Epithelial cell of esophagus (primary cell): ENCODE measurements at regions not wholly inside any gene's neighbourhood (a gene's known extent, or its start where the extent isn't known, plus 50 kb on each side); places are given as distances from the start of the nearest gene placed in this dataset.

Experiments used
- DNase-seq: peaks from one replicate; pipeline ENCODE4 v3.0.0; 2010; ENCODE audit warnings: low read depth
- H3K4me3 ChIP-seq: 2 replicates; pipeline ENCODE4 v1.5.1; 2011; ENCODE audit warnings: mild to moderate bottlenecking, low read length, control low read depth
- CTCF ChIP-seq: IDR thresholded peaks from 2 replicates; pipeline ENCODE4 v1.5.1; 2011; ENCODE audit warnings: low read depth, mild to moderate bottlenecking, low read length, control low read depth, inconsistent platforms; ENCODE audit not compliant: insufficient read depth; ENCODE audit errors: missing control alignments

DNA sequence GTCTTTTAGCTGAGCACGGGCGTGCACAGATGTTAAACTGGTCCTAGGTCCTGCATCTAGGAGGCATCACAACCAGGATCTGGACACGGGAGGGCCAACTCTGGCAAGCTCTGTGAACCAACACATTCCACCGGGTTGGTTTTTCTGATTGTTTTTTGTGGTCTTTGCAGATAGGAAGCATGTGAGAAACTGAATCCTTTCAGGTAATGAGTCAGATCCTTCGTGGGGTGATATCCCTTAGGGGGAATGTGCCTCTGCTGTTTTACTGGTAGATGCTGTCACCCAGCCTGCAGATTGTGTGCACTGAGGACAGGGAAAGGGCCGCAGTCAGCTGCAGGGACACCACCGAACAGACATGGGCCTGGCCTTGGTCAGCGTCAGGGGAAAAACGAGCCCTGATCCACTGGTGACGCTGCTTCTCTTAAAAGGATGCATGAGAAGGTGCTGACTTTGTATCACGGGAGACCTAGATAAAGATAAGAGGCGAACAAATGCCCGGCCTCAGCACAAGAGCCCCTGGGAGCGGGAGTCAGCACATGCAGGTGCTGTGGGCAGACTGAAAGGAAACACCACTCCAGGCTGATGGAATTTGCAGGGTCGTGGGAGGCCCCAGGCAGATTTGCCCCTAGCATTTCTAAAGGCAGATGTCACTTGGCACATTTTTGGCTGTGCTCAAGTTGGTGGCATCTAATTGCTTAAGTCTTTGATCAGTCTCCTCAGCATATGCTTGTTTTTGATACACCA, 51.1 kb downstream of the DOP1B start:
- TF ChIP-seq CTCF = no peak
- peak; percentile 65 for DNase-seq
- no peak overlapping the region for H3K4me3 ChIP-seq

- no peak overlapping the region for H3K4me3 ChIP-seq
- DNase-seq = no peak
- TF ChIP-seq CTCF = no peak
These were observed 51.8 kb downstream of the DOP1B start for GRCh38 chr21:36208326-36209013.

DNA sequence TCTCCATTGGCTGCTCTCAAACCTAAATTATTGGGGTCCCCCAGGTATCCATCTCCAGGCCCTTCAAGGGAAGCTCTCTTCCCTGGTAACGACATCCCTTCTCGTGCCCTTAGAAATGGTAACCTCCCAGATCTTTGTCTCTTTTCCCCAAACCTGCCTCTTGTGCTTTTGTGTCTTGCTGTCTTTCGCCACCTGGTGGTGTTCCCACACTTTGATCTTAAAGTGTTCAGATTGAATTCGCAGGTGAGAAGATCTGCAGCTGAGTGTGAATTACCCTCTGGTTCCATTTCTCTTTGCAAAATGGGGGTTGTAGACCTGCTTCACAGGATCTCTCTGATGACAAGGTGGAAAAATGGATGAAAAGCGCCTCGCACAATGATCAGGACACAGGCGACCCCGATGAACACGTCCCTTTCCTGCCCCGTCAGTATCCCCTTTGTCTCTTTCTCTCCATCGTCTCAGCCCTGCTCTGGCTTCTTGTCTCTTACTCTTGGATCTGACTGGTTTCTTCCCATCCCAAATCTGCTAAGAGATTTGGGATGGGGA, 53.1 kb downstream of the DOP1B start:
- no peak overlapping the region for H3K4me3 ChIP-seq
- peak; percentile 83 for TF ChIP-seq CTCF
- peak; percentile 90 for DNase-seq

GRCh38 chr21:36210779-36211659, 54.4 kb downstream of the DOP1B start:
- no peak for TF ChIP-seq CTCF
- H3K4me3 ChIP-seq = no peak overlapping the region
- DNase-seq = no peak

GRCh38 chr21:36211660-36212512, 55.3 kb downstream of the DOP1B start:
- TF ChIP-seq CTCF = no peak

GRCh38 chr21:36212513-36212780, 55.8 kb downstream of the DOP1B start:
- H3K4me3 ChIP-seq = no peak overlapping the region

More at GRCh38 chr21:36211660-36212512, 55.3 kb downstream of the DOP1B start:
- DNase-seq = peak; percentile 59
- H3K4me3 ChIP-seq = no peak overlapping the region

More at GRCh38 chr21:36212513-36212780, 55.8 kb downstream of the DOP1B start:
- no peak for DNase-seq
- TF ChIP-seq CTCF = no peak
